ENCODE measurements at regions not wholly inside any gene's neighbourhood (a gene's known extent, or its start where the extent isn't known, plus 50 kb on each side); places are given as distances from the start of the nearest gene placed in this dataset.

DNA sequence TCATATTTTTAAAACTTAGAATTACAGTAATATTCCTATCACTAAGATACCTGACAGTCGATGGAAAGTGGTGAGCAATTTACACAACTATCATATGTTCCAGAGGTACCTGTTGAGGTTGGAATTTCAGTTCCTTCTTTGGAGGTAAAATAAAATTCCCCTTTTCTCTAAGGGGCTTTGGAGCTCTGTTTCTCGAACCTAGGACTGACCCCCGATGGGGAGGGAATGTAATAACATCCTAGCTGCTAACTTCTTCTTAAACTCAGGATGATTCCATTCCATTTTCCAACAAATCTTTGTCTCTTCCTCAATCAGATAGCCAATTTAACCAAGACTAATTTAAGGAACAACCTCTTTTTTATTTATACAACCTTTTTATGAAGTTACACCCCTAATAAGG lies 1069.8 kb downstream of the NLGN4Y start:
- intact Hi-C loops (cut with micrococcal nuclease), result no loop called here
- H3K4me1 Mint-ChIP-seq (ENCODE audit: low read depth), result no peaks in the 10 kb centered on the region
- no peak overlapping the region for H3K27ac Mint-ChIP-seq
- DNase-seq, result no peak
- H3K27me3 Mint-ChIP-seq (ENCODE audit: low read depth), result no peaks in the 10 kb centered on the region
- no peaks in the 10 kb centered on the region for H3K9me3 Mint-ChIP-seq
- CTCF ChIA-PET, result no interaction called here
- H3K4me3 Mint-ChIP-seq, result no peak overlapping the region
- no peaks in the 10 kb centered on the region for H3K36me3 Mint-ChIP-seq (ENCODE audit: low read depth)

GRCh38 chrY:15600565-15600964 lies 1076.2 kb downstream of the NLGN4Y start:
- CTCF ChIA-PET, result no interaction called here
- DNase-seq, result no peak
- H3K9me3 Mint-ChIP-seq, result no peaks in the 10 kb centered on the region
- H3K36me3 Mint-ChIP-seq (ENCODE audit: low read depth), result no peaks in the 10 kb centered on the region
- intact Hi-C loops (cut with micrococcal nuclease), result no loop called here
- H3K27me3 Mint-ChIP-seq (ENCODE audit: low read depth), result no peaks in the 10 kb centered on the region
- H3K4me3 Mint-ChIP-seq, result no peak overlapping the region
- H3K4me1 Mint-ChIP-seq (ENCODE audit: low read depth), result no peaks in the 10 kb centered on the region
- H3K27ac Mint-ChIP-seq, result no peak overlapping the region

DNA sequence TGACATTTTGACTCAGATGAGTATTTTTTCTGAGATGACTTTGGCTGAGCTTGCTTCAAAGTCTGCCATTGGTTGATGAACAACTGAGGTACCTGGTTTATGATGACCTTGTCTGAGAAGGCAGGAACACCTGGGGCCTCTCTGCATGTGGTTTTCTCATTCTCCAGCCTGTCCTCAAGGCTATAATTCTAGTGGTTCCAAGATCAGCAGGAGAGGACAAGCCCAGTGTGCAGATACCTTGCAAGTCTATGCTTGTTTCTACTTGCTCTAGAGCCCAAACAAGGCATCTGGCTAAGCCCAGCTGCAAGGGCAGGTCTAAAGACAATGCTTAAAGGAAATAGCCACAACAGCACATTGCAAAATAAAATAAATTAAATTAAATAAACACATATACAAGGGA lies 1100.0 kb downstream of the NLGN4Y start:
- Mint-ChIP-seq H3K27ac (no peak overlapping the region), H3K4me1 (ENCODE audit: low read depth) (no peaks in the 10 kb centered on the region), H3K27me3 (ENCODE audit: low read depth) (no peaks in the 10 kb centered on the region), H3K9me3 (peaks cover 9% of the 10 kb centered on the region), H3K4me3 (no peak overlapping the region), H3K36me3 (ENCODE audit: low read depth) (no peaks in the 10 kb centered on the region)
- DNase-seq, result no peak
- intact Hi-C loops (cut with micrococcal nuclease), result no loop called here
- CTCF ChIA-PET, result no interaction called here

DNA sequence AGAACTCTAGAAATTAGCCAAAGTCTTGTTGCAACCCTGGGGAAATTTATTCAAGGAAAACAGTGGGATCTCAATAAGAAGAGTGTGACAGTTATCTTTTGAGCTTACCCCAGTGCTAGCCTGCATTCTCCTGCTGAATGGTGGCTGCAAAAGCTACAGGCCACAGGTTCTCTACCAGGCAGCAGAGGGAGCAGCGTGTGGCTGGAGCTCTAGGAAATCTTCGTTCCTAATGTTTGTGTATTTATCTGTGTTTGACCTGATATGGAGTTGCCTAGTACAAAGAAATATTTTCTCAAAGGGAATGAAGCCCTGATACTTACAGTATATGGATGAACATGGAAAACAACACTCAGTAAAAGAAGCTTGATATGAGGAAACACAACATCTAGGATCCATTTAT lies 1100.6 kb downstream of the NLGN4Y start:
- Mint-ChIP-seq H3K36me3 (ENCODE audit: low read depth) (no peaks in the 10 kb centered on the region), H3K27me3 (ENCODE audit: low read depth) (no peaks in the 10 kb centered on the region), H3K4me1 (ENCODE audit: low read depth) (no peaks in the 10 kb centered on the region), H3K27ac (no peak overlapping the region), H3K4me3 (no peak overlapping the region), H3K9me3 (peaks cover 9% of the 10 kb centered on the region)
- intact Hi-C loops (cut with micrococcal nuclease), result no loop called here
- CTCF ChIA-PET, result no interaction called here
- no peak for DNase-seq

DNA sequence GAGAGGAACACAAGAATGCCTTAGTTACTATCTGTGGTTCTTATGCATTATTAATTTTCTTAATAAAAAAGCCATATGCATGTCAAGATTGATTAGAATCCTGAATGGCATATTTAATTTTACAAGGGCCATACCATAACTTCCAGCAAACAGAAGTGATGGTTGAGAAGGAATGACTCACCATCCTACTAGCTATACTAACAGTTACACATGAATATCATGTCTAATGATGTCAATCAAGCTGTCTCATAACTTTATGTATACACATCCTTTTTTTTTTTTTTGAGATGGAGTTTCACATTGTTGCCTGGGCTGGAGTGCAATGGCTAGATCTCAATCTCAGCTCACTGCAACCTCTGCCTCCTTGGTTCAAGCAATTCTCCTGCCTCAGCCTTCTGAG lies 1123.9 kb downstream of the NLGN4Y start:
- no peaks in the 10 kb centered on the region for H3K4me1 Mint-ChIP-seq (ENCODE audit: low read depth)
- CTCF ChIA-PET, result no interaction called here
- no peaks in the 10 kb centered on the region for H3K27me3 Mint-ChIP-seq (ENCODE audit: low read depth)
- no peaks in the 10 kb centered on the region for H3K36me3 Mint-ChIP-seq (ENCODE audit: low read depth)
- H3K27ac Mint-ChIP-seq, result no peak overlapping the region
- DNase-seq, result no peak
- intact Hi-C loops (cut with micrococcal nuclease), result no loop called here
- H3K9me3 Mint-ChIP-seq, result no peaks in the 10 kb centered on the region
- no peak overlapping the region for H3K4me3 Mint-ChIP-seq

- H3K4me1 Mint-ChIP-seq (ENCODE audit: low read depth), result no peaks in the 10 kb centered on the region
- H3K36me3 Mint-ChIP-seq (ENCODE audit: low read depth), result no peaks in the 10 kb centered on the region
- no peak overlapping the region for H3K27ac Mint-ChIP-seq
- no peak for DNase-seq
- CTCF ChIA-PET, result no interaction called here
- no peak overlapping the region for H3K4me3 Mint-ChIP-seq
- no peaks in the 10 kb centered on the region for H3K27me3 Mint-ChIP-seq (ENCODE audit: low read depth)
- intact Hi-C loops (cut with micrococcal nuclease), result no loop called here
- no peaks in the 10 kb centered on the region for H3K9me3 Mint-ChIP-seq
Measured at GRCh38 chrY:15650056-15650455, 1125.7 kb downstream of the NLGN4Y start.

GRCh38 chrY:15688531-15688930 lies 1164.2 kb downstream of the NLGN4Y start:
- CTCF ChIA-PET, result no interaction called here
- Mint-ChIP-seq H3K27me3 (ENCODE audit: low read depth) (no peaks in the 10 kb centered on the region), H3K4me3 (no peak overlapping the region), H3K27ac (no peak overlapping the region), H3K36me3 (ENCODE audit: low read depth) (no peaks in the 10 kb centered on the region), H3K4me1 (ENCODE audit: low read depth) (no peaks in the 10 kb centered on the region), H3K9me3 (peaks cover 2% of the 10 kb centered on the region)
- no peak for DNase-seq
- intact Hi-C loops (cut with micrococcal nuclease), result no loop called here

DNA sequence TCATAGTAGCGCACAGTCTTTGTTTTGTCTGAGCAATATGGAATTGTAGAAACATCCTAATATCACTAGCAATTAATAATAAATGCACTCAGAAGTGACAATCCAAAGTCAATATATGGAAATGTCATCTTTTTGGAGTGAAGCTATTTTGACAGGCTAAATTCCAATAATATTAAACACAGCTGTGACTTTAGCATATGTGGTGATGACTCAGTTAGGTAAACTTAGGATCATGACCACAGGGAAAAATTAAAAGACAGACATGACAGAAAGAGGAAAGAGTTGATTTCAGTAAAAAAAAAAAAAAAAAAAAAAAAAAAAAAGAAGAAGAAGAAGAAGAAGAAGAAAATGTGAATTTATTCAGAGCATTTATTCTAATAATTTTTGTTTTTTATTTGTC lies 1165.7 kb downstream of the NLGN4Y start:
- H3K36me3 Mint-ChIP-seq (ENCODE audit: low read depth), result no peaks in the 10 kb centered on the region
- H3K27me3 Mint-ChIP-seq (ENCODE audit: low read depth), result no peaks in the 10 kb centered on the region
- intact Hi-C loops (cut with micrococcal nuclease), result no loop called here
- no peak overlapping the region for H3K4me3 Mint-ChIP-seq
- CTCF ChIA-PET, result no interaction called here
- no peak for DNase-seq
- no peaks in the 10 kb centered on the region for H3K9me3 Mint-ChIP-seq
- no peak overlapping the region for H3K27ac Mint-ChIP-seq
- no peaks in the 10 kb centered on the region for H3K4me1 Mint-ChIP-seq (ENCODE audit: low read depth)

DNA sequence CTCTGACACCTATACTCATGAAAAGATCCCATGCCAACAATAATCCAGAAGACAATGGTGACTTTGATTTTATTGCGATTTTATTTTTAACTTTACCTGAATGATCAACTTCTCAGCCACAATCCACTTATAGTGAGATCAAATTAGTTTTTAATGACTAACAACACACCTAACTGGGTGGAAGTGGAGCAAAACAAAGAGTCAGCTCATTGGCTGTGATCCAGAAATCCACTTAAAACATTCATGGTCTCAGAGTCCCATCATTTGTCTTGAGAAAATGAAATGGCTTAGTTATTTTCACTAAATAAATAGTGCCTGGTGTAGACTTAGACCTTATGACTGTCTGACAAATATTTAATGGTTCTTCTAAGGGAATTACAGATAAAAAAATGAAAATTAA lies 1177.8 kb downstream of the NLGN4Y start:
- no peak overlapping the region for H3K4me3 Mint-ChIP-seq
- no peak overlapping the region for H3K27ac Mint-ChIP-seq
- DNase-seq, result no peak
- H3K9me3 Mint-ChIP-seq, result no peaks in the 10 kb centered on the region
- H3K27me3 Mint-ChIP-seq (ENCODE audit: low read depth), result no peaks in the 10 kb centered on the region
- no peaks in the 10 kb centered on the region for H3K4me1 Mint-ChIP-seq (ENCODE audit: low read depth)
- no peaks in the 10 kb centered on the region for H3K36me3 Mint-ChIP-seq (ENCODE audit: low read depth)
- intact Hi-C loops (cut with micrococcal nuclease), result no loop called here
- CTCF ChIA-PET, result no interaction called here

- no peaks in the 10 kb centered on the region for H3K4me1 Mint-ChIP-seq (ENCODE audit: low read depth)
- H3K4me3 Mint-ChIP-seq, result no peak overlapping the region
- H3K27ac Mint-ChIP-seq, result no peak overlapping the region
- intact Hi-C loops (cut with micrococcal nuclease), result no loop called here
- CTCF ChIA-PET, result no interaction called here
- H3K36me3 Mint-ChIP-seq (ENCODE audit: low read depth), result no peaks in the 10 kb centered on the region
- no peaks in the 10 kb centered on the region for H3K27me3 Mint-ChIP-seq (ENCODE audit: low read depth)
- DNase-seq, result no peak
- no peaks in the 10 kb centered on the region for H3K9me3 Mint-ChIP-seq
Measured at GRCh38 chrY:15704906-15705305, 1180.6 kb downstream of the NLGN4Y start.

GRCh38 chrY:15749533-15750433 lies 1225.5 kb downstream of the NLGN4Y start:
- H3K27ac Mint-ChIP-seq, result no peak overlapping the region
- no peak for DNase-seq
- CTCF ChIA-PET, result no interaction called here
- no peaks in the 10 kb centered on the region for H3K36me3 Mint-ChIP-seq (ENCODE audit: low read depth)
- peaks cover 5% of the 10 kb centered on the region for H3K9me3 Mint-ChIP-seq
- intact Hi-C loops (cut with micrococcal nuclease), result no loop called here
- no peaks in the 10 kb centered on the region for H3K27me3 Mint-ChIP-seq (ENCODE audit: low read depth)
- H3K4me1 Mint-ChIP-seq (ENCODE audit: low read depth), result no peaks in the 10 kb centered on the region
- no peak overlapping the region for H3K4me3 Mint-ChIP-seq

- Mint-ChIP-seq H3K27ac (no peak overlapping the region), H3K4me3 (no peak overlapping the region), H3K27me3 (ENCODE audit: low read depth) (no peaks in the 10 kb centered on the region), H3K4me1 (ENCODE audit: low read depth) (no peaks in the 10 kb centered on the region), H3K9me3 (peaks cover 5% of the 10 kb centered on the region), H3K36me3 (ENCODE audit: low read depth) (no peaks in the 10 kb centered on the region)
- no peak for DNase-seq
- intact Hi-C loops (cut with micrococcal nuclease), result no loop called here
- CTCF ChIA-PET, result no interaction called here
Measured at GRCh38 chrY:15751001-15751400, 1226.7 kb downstream of the NLGN4Y start.

- no peaks in the 10 kb centered on the region for H3K27me3 Mint-ChIP-seq (ENCODE audit: low read depth)
- intact Hi-C loops (cut with micrococcal nuclease), result no loop called here
- no peaks in the 10 kb centered on the region for H3K36me3 Mint-ChIP-seq (ENCODE audit: low read depth)
- CTCF ChIA-PET, result no interaction called here
- H3K9me3 Mint-ChIP-seq, result no peaks in the 10 kb centered on the region
- H3K4me1 Mint-ChIP-seq (ENCODE audit: low read depth), result no peaks in the 10 kb centered on the region
- DNase-seq, result no peak
- no peak overlapping the region for H3K27ac Mint-ChIP-seq
- H3K4me3 Mint-ChIP-seq, result no peak overlapping the region
Measured at GRCh38 chrY:15756266-15756665, 1231.9 kb downstream of the NLGN4Y start.
